K562 (cell line): ENCODE measurements at regions not wholly inside any gene's neighbourhood (a gene's known extent, or its start where the extent isn't known, plus 50 kb on each side); places are given as distances from the start of the nearest gene placed in this dataset.

Source experiments
- ATAC-seq: fragments of 200-7000 bp; cut with Tn5 transposase; 3 replicates; pipeline ENCODE4 v1.9.1; 2020; ENCODE audit warnings: moderate library complexity
- BruUV-seq: library from RNA; stranded (reverse); fragments of 400-500 nt; replicated peaks from 2 replicates; lab custom pipeline; 2021; lab: Mats Ljungman, UMichigan
- CTCF ChIA-PET: fragments of 300-600 bp; formaldehyde crosslinking; extraction: SDS; loops from one replicate; lab custom pipeline; 2021; ENCODE audit warnings: low intra/inter-chr PET ratio; lab: Yijun Ruan, JAX
- POLR2A ChIA-PET: fragments of 300-600, 350-650 bp; sonication (Branson Sonifier 250); formaldehyde crosslinking; extraction: SDS; loops from one replicate; lab custom pipeline; 2021; ENCODE audit warnings: antibody characterized with exemption, inconsistent platforms; lab: Yijun Ruan, JAX
- DNase-seq, 4 experiments: peaks; one replicate each; pipeline versions ENCODE4 v3.0.0 to v3.0.0-alpha.2; 2011 to 2018; ENCODE audit warnings: low spot score in 3 of 4, mixed read lengths in 3 of 4; ENCODE audit errors: extremely low read depth in 1 of 4
- FAIRE-seq: peaks from 2 replicates; lab custom pipeline; 2011; peaks lifted over from hg19 to GRCh38; lab: Jason Lieb, UNC
- H2AFZ ChIP-seq: 2 replicates; pipeline ENCODE4 v1.6.0; 2011; ENCODE audit warnings: low read depth, low read length, control low read depth, inconsistent platforms
- H3K27ac ChIP-seq: fragments of 200-600 bp; 3 replicates; pipeline ENCODE4 v1.8.0; 2011; ENCODE audit warnings: low read depth, mild to moderate bottlenecking, control low read depth, inconsistent platforms, low read length, moderate library complexity, mixed read lengths; ENCODE audit errors: extremely low read depth
- H3K27me3 ChIP-seq, 2 experiments: fragments of 300-600 bp in 1 of 2; 2 replicates in 1 of 2; 3 replicates in 1 of 2; pipeline versions ENCODE4 v1.6.0 to v1.8.0; 2011; ENCODE audit warnings: inconsistent platforms in 2 of 2, low read length in 2 of 2, mild to moderate bottlenecking in 1 of 2, mixed read lengths in 1 of 2, moderate library complexity in 1 of 2; ENCODE audit not compliant: control insufficient read depth in 2 of 2, insufficient read depth in 2 of 2
- H3K36me3 ChIP-seq: fragments of 300-600 bp; 3 replicates; pipeline ENCODE4 v1.8.0; 2011; ENCODE audit warnings: mild to moderate bottlenecking, low read length, inconsistent platforms; ENCODE audit not compliant: control insufficient read depth, insufficient read depth
- H3K4me1 ChIP-seq, 2 experiments: fragments of 200-600 bp in 1 of 2; replicated peaks in 1 of 2; 2 replicates in 1 of 2; 3 replicates in 1 of 2; pipeline versions ENCODE4 v1.5.1 to v1.8.0; 2011; ENCODE audit warnings: inconsistent platforms in 2 of 2, low read length in 2 of 2, mild to moderate bottlenecking in 1 of 2, mixed read lengths in 1 of 2, moderate library complexity in 1 of 2; ENCODE audit not compliant: control insufficient read depth in 2 of 2, insufficient read depth in 2 of 2
- H3K4me2 ChIP-seq: 2 replicates; pipeline ENCODE4 v1.6.1; 2011; ENCODE audit warnings: low read length, control low read depth, inconsistent platforms, mixed read lengths; ENCODE audit not compliant: insufficient read depth
- H3K4me3 ChIP-seq: fragments of 200-600 bp; sonication (generic), shearing (Covaris generic); 2 replicates; pipeline ENCODE4 v1.5.1; 2016; ENCODE audit warnings: control low read depth, inconsistent platforms
- H3K79me2 ChIP-seq: fragments of 200-600 bp; 3 replicates; pipeline ENCODE4 v1.8.0; 2011; ENCODE audit warnings: low read length, inconsistent platforms; ENCODE audit not compliant: control insufficient read depth, insufficient read depth
- H3K9ac ChIP-seq, 2 experiments: 2 replicates each; pipeline versions ENCODE4 v1.6.0 to v1.6.1; 2011; ENCODE audit warnings: low read depth in 2 of 2, low read length in 2 of 2, control low read depth in 1 of 2, inconsistent platforms in 1 of 2, mild to moderate bottlenecking in 1 of 2, mixed read lengths in 1 of 2; ENCODE audit not compliant: insufficient read depth in 1 of 2
- H3K9me1 ChIP-seq: one replicate; pipeline ENCODE4 v1.6.0; 2011; ENCODE audit warnings: inconsistent platforms, mild to moderate bottlenecking, low read length, moderate library complexity; ENCODE audit not compliant: control insufficient read depth, insufficient read depth
- H3K9me3 ChIP-seq: replicated peaks from 2 replicates; pipeline ENCODE4 v1.5.1; 2011; ENCODE audit warnings: low read depth, low read length, inconsistent platforms; ENCODE audit not compliant: control insufficient read depth, insufficient read depth
- H4K20me1 ChIP-seq: replicated peaks from 2 replicates; pipeline ENCODE4 v1.6.1; 2011; ENCODE audit warnings: low read length, inconsistent platforms, mixed read lengths; ENCODE audit not compliant: control insufficient read depth, insufficient read depth
- ARID3B ChIP-seq: fragments of 250-450 bp; sonication (Bioruptor Pico); IDR thresholded peaks from 2 replicates; pipeline ENCODE4 v1.4.0; 2020; ENCODE audit warnings: borderline replicate concordance
- BDP1 ChIP-seq: IDR thresholded peaks from 3 replicates; pipeline ENCODE4 v1.6.1; 2011; ENCODE audit not compliant: insufficient read length, insufficient read depth
- CGGBP1 ChIP-seq: fragments of 250-450 bp; sonication (Bioruptor Pico); IDR thresholded peaks from 2 replicates; pipeline ENCODE4 v1.9.0; 2021; ENCODE audit warnings: mild to moderate bottlenecking
- CREM ChIP-seq: IDR thresholded peaks from 2 replicates; pipeline ENCODE4 v1.6.1; 2014; ENCODE audit warnings: antibody characterized with exemption, low read depth
- DEAF1 ChIP-seq: fragments of 450-650 bp; formaldehyde crosslinking; IDR thresholded peaks from 2 replicates; pipeline ENCODE4 v1.4.0; 2020; ENCODE audit warnings: mild to moderate bottlenecking, moderate library complexity
- DNMT1 ChIP-seq: fragments of 450-650 bp; IDR thresholded peaks from 2 replicates; pipeline ENCODE4 v1.6.1; 2016; ENCODE audit warnings: antibody characterized with exemption, mild to moderate bottlenecking
- FOXM1 ChIP-seq, 2 experiments: fragments of 450-650 bp in 1 of 2; sonication (generic) in 1 of 2; formaldehyde crosslinking in 1 of 2; IDR thresholded peaks; 2 replicates each; pipeline versions ENCODE4 v1.6.1 to v1.9.0; 2017 to 2022; ENCODE audit warnings: low read depth in 2 of 2, mild to moderate bottlenecking in 2 of 2, missing genetic modification reagents in 1 of 2, moderate library complexity in 1 of 2
- GABPB1 ChIP-seq: sonication (generic); formaldehyde crosslinking; IDR thresholded peaks from 2 replicates; pipeline ENCODE4 v1.8.0; 2022; ENCODE audit warnings: mild to moderate bottlenecking, missing genetic modification reagents
- NCOA2 ChIP-seq, 2 experiments: fragments of 450-650 bp; IDR thresholded peaks; 2 replicates each; pipeline ENCODE4 v1.6.1; 2018; ENCODE audit warnings: mild to moderate bottlenecking in 2 of 2, moderate library complexity in 1 of 2; ENCODE audit not compliant: partially characterized antibody in 2 of 2
- NFE2 ChIP-seq: IDR thresholded peaks from 2 replicates; pipeline ENCODE4 v1.6.1; 2014; ENCODE audit warnings: antibody characterized with exemption, low read depth
- NFE2L1 ChIP-seq: fragments of 450-650 bp; IDR thresholded peaks from 2 replicates; pipeline ENCODE4 v1.6.1; 2016; ENCODE audit warnings: missing genetic modification characterization, low read depth, mild to moderate bottlenecking, missing compliant biosample characterization, moderate library complexity, borderline replicate concordance
- NR1H2 ChIP-seq: sonication (generic); formaldehyde crosslinking; IDR thresholded peaks from 2 replicates; pipeline ENCODE4 v1.4.0; 2020; ENCODE audit warnings: mild to moderate bottlenecking, missing genetic modification reagents
- RBM15 ChIP-seq: fragments of 200-400 bp; formaldehyde crosslinking; IDR thresholded peaks from 2 replicates; pipeline ENCODE4 v1.6.1; 2018; ENCODE audit warnings: mild to moderate bottlenecking, low read length, moderate library complexity; ENCODE audit not compliant: insufficient read depth
- RFX5 ChIP-seq: IDR thresholded peaks from 2 replicates; pipeline ENCODE4 v1.6.1; 2011; ENCODE audit warnings: low read depth, mild to moderate bottlenecking, improper control_type of control experiment, low read length
- SNIP1 ChIP-seq: fragments of 450-650 bp; IDR thresholded peaks from 2 replicates; pipeline ENCODE4 v1.7.1; 2017; ENCODE audit warnings: low read depth, mild to moderate bottlenecking
- THRAP3 ChIP-seq: fragments of 450-650 bp; IDR thresholded peaks from 2 replicates; pipeline ENCODE4 v1.6.1; 2016; ENCODE audit warnings: mild to moderate bottlenecking, inconsistent platforms, borderline replicate concordance
- XRCC3 ChIP-seq: fragments of 450-650 bp; IDR thresholded peaks from 2 replicates; pipeline ENCODE4 v1.6.1; 2017; ENCODE audit warnings: mild to moderate bottlenecking, moderate library complexity
- ZFP91 ChIP-seq: sonication (generic); formaldehyde crosslinking; IDR thresholded peaks from 2 replicates; pipeline ENCODE4 v1.8.0; 2022; ENCODE audit warnings: mild to moderate bottlenecking, missing genetic modification reagents
- ZNF24 ChIP-seq: fragments of 450-650 bp; IDR thresholded peaks from 2 replicates; pipeline ENCODE4 v1.6.1; 2016
- ZNF444 ChIP-seq: fragments of 250-450 bp; sonication (Bioruptor Pico); IDR thresholded peaks from 2 replicates; pipeline ENCODE4 v1.4.0; 2020; ENCODE audit warnings: mild to moderate bottlenecking, moderate library complexity
- WGBS: fragments of 100-300 bp; shearing (Covaris generic); methylation state at CpG from one replicate; pipeline ENCODE4 v1.1.6; 2016; ENCODE audit warnings: low coverage, mixed read lengths; ENCODE audit not compliant: insufficient coverage; ENCODE audit errors: missing lambda C conversion rate; 5-methylcytosine and 5-hydroxymethylcytosine counted together
- in situ Hi-C: fragments of 300-500 bp; cut with MboI; formaldehyde crosslinking; loops from 4 replicates; pipeline ENCODE4 v1.15.0; 2018; ENCODE audit warnings: inconsistent platforms, mixed read lengths
- intact Hi-C: fragments of 100-400 bp; cut with micrococcal nuclease; formaldehyde crosslinking; loops from 2 replicates; pipeline ENCODE4 v1.14.2; 2022

GRCh38 chr7:13433946-13434345 is 555.5 kb downstream of the ETV1 start:
- H3K9me1 ChIP-seq, result no peaks in the 10 kb centered on the region
- no peak overlapping the region for H3K4me2 ChIP-seq
- H3K4me1 ChIP-seq, result no peaks in the 10 kb centered on the region
- no peaks in the 10 kb centered on the region for H3K79me2 ChIP-seq
- H3K27ac ChIP-seq, result no peak overlapping the region
- H4K20me1 ChIP-seq, result no peaks in the 10 kb centered on the region
- no peak for TF ChIP-seq NFE2L1
- no peak for TF ChIP-seq GABPB1 (CRISPR knock-in tag)
- TF ChIP-seq CGGBP1 (CRISPR knock-in tag), result no peak
- TF ChIP-seq DEAF1 (CRISPR knock-in tag), result no peak
- no peak for TF ChIP-seq BDP1
- TF ChIP-seq ZNF444 (CRISPR knock-in tag), result no peak
- no peak for TF ChIP-seq ARID3B (CRISPR knock-in tag)
- TF ChIP-seq NCOA2 (IDR thresholded peaks at IDR 0.05; ENCODE audit: partially characterized antibody in 2 of 2), result no peak
- no peak for TF ChIP-seq FOXM1 (IDR thresholded peaks at IDR 0.05; ENCODE audit: low read depth)
- TF ChIP-seq FOXM1 (CRISPR knock-in tag; IDR thresholded peaks at IDR 0.05; ENCODE audit: low read depth), result no peak
- TF ChIP-seq THRAP3, result no peak
- TF ChIP-seq XRCC3, result no peak
- TF ChIP-seq ZNF24, result no peak
- TF ChIP-seq NFE2, result no peak
- no peak for TF ChIP-seq RFX5
- no peak for TF ChIP-seq NR1H2 (CRISPR knock-in tag)
- TF ChIP-seq SNIP1, result no peak
- TF ChIP-seq ZFP91 (CRISPR knock-in tag), result no peak
- no peak for TF ChIP-seq DNMT1
- no peak for TF ChIP-seq RBM15
- no peak for TF ChIP-seq CREM
- TF ChIP-seq, all 486 proteins: peak for 0
- intact Hi-C loops (no loop called here), in situ Hi-C loops (no loop called here)
- FAIRE-seq (no peak), DNase-seq (no peak), ATAC-seq (no peak)
- WGBS, result 0% methylated on average over 2 of the region's 2 CpGs
- BruUV-seq, result no TSS peak
- no peak overlapping the region for H3K9ac ChIP-seq
- no peak overlapping the region for H2AFZ ChIP-seq
- H3K9me3 ChIP-seq, result peaks cover 2% of the 10 kb centered on the region; the same call in 1 of the 2 replicates
- ChIA-PET POLR2A (no interaction called here), CTCF (no interaction called here)
- no peaks in the 10 kb centered on the region for H3K36me3 ChIP-seq
- H3K27me3 ChIP-seq, result no peaks in the 10 kb centered on the region
- no peak overlapping the region for H3K4me3 ChIP-seq
